B cell (primary cell): ENCODE measurements at regions not wholly inside any gene's neighbourhood (a gene's known extent, or its start where the extent isn't known, plus 50 kb on each side); places are given as distances from the start of the nearest gene placed in this dataset.

Source experiments
- EZH2 ChIP-seq: IDR thresholded peaks from 2 replicates; pipeline ENCODE4 v1.6.1; 2012; ENCODE audit warnings: borderline replicate concordance, low read depth, mild to moderate bottlenecking, moderate library complexity, low read length; ENCODE audit not compliant: insufficient read depth, poor library complexity, severe bottlenecking
- TF ChIP-seq, protein P1 (sequence below): fragments of 200-600 bp; IDR thresholded peaks from one replicate; pipeline ENCODE4 v1.8.0; 2022; ENCODE audit warnings: antibody characterized with exemption, mild to moderate bottlenecking

DNA sequence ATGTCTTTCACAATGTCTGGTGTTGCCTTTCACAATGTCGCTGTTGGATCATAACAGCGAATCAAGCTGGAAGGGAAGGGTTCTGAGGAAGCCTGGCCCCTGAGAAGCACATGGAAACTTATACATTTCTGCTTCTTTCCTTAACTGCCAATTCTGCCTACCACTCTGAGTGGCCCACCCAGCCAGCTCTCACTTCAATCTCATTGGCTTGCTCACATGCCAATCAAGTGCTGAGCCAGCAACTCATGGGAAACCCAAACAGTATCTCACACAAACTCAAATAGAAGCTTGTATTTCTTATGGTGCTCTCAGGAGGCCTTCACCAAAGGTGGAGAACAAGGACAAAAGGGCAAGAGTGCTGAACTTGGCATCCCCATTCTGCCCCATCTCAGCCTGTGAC, 117.4 kb upstream of the GPR26 start:
- TF ChIP-seq, protein P1, sequence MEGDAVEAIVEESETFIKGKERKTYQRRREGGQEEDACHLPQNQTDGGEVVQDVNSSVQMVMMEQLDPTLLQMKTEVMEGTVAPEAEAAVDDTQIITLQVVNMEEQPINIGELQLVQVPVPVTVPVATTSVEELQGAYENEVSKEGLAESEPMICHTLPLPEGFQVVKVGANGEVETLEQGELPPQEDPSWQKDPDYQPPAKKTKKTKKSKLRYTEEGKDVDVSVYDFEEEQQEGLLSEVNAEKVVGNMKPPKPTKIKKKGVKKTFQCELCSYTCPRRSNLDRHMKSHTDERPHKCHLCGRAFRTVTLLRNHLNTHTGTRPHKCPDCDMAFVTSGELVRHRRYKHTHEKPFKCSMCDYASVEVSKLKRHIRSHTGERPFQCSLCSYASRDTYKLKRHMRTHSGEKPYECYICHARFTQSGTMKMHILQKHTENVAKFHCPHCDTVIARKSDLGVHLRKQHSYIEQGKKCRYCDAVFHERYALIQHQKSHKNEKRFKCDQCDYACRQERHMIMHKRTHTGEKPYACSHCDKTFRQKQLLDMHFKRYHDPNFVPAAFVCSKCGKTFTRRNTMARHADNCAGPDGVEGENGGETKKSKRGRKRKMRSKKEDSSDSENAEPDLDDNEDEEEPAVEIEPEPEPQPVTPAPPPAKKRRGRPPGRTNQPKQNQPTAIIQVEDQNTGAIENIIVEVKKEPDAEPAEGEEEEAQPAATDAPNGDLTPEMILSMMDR, result no peak
- no peak for TF ChIP-seq EZH2
